Parathyroid adenoma (tissue), 2 donors: ENCODE measurements at regions not wholly inside any gene's neighbourhood (a gene's known extent, or its start where the extent isn't known, plus 50 kb on each side); places are given as distances from the start of the nearest gene placed in this dataset.
A peak's percentile ranks its signal among the peaks of the same experiment; 100 is the strongest.

Experiments
- H2AFZ ChIP-seq: fragments of 300-600 bp; sonication (generic); one replicate; pipeline ENCODE4 v1.7.0; 2017; ENCODE audit warnings: antibody characterized with exemption, mild to moderate bottlenecking
- H3K27ac ChIP-seq: fragments of 300-600 bp; sonication (generic); one replicate; pipeline ENCODE4 v1.7.0; 2017
- H3K27me3 ChIP-seq: fragments of 300-600 bp; sonication (generic); one replicate; pipeline ENCODE4 v1.7.0; 2017; ENCODE audit warnings: low read length; ENCODE audit not compliant: control insufficient read depth, insufficient read depth
- H3K36me3 ChIP-seq: fragments of 300-600 bp; sonication (generic); one replicate; pipeline ENCODE4 v1.7.0; 2017; ENCODE audit warnings: low read length; ENCODE audit not compliant: control insufficient read depth, insufficient read depth
- H3K4me1 ChIP-seq: fragments of 300-600 bp; sonication (generic); one replicate; pipeline ENCODE4 v1.7.0; 2017; ENCODE audit warnings: control low read depth
- H3K4me2 ChIP-seq: fragments of 300-600 bp; sonication (generic); one replicate; pipeline ENCODE4 v1.7.0; 2017; ENCODE audit warnings: low read length
- H3K4me3 ChIP-seq: fragments of 300-600 bp; sonication (generic); one replicate; pipeline ENCODE4 v1.7.0; 2017; ENCODE audit warnings: low read depth, low read length
- H3K79me2 ChIP-seq: fragments of 300-600 bp; sonication (generic); one replicate; pipeline ENCODE4 v1.7.0; 2017; ENCODE audit warnings: control low read depth
- H3K9ac ChIP-seq: fragments of 300-600 bp; sonication (generic); one replicate; pipeline ENCODE4 v1.7.0; 2017; ENCODE audit warnings: mild to moderate bottlenecking
- H3K9me3 ChIP-seq: fragments of 300-600 bp; sonication (generic); one replicate; pipeline ENCODE4 v1.7.0; 2017; ENCODE audit warnings: low read length; ENCODE audit not compliant: control insufficient read depth
- TF ChIP-seq, protein P1 (sequence below): fragments of 300-600 bp; sonication (generic); IDR thresholded peaks from one replicate; pipeline ENCODE4 v1.7.0; 2017; ENCODE audit warnings: antibody characterized with exemption, mild to moderate bottlenecking
- donor health status: primary hyperparathyroidism.

GRCh38 chr21:43303275-43304178 is 123.4 kb downstream of the SIK1 start:
- H3K4me3 ChIP-seq: no peak overlapping the region
- H3K9me3 ChIP-seq: no peaks in the 10 kb centered on the region
- no peaks in the 10 kb centered on the region for H3K36me3 ChIP-seq
- H3K27me3 ChIP-seq: no peaks in the 10 kb centered on the region
- H3K79me2 ChIP-seq: no peaks in the 10 kb centered on the region
- H3K27ac ChIP-seq: no peak overlapping the region
- H3K4me1 ChIP-seq: peaks cover 6% of the 10 kb centered on the region
- peak overlapping the region; percentile 31 for H3K4me2 ChIP-seq
- TF ChIP-seq, protein P1, sequence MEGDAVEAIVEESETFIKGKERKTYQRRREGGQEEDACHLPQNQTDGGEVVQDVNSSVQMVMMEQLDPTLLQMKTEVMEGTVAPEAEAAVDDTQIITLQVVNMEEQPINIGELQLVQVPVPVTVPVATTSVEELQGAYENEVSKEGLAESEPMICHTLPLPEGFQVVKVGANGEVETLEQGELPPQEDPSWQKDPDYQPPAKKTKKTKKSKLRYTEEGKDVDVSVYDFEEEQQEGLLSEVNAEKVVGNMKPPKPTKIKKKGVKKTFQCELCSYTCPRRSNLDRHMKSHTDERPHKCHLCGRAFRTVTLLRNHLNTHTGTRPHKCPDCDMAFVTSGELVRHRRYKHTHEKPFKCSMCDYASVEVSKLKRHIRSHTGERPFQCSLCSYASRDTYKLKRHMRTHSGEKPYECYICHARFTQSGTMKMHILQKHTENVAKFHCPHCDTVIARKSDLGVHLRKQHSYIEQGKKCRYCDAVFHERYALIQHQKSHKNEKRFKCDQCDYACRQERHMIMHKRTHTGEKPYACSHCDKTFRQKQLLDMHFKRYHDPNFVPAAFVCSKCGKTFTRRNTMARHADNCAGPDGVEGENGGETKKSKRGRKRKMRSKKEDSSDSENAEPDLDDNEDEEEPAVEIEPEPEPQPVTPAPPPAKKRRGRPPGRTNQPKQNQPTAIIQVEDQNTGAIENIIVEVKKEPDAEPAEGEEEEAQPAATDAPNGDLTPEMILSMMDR: no peak
- H2AFZ ChIP-seq: peak overlapping the region; percentile 11
- H3K9ac ChIP-seq: no peak overlapping the region

DNA sequence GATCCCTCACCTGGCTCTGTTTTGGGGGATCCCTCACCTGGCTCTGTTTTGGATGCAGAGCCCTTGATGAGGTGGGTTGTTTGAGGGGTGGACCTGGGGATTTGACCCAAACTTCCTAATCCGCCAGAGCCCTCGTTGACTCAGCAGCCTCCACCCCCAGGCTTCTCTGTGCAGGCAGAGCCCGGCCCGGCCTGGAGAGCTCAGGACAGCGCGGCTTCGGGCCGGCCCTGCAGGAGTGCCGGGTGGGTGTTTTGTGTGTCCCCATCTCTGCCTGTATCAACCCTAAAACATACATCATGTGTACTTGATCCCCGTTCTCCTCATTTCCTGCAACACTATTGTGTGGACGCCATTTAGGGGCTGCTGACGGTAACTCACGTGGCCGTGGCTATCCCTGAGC is 124.2 kb downstream of the SIK1 start:
- Histone ChIP-seq H3K27ac (no peak overlapping the region), H3K27me3 (no peaks in the 10 kb centered on the region), H3K4me3 (no peak overlapping the region), H2AFZ (no peak overlapping the region), H3K4me1 (peaks cover 6% of the 10 kb centered on the region), H3K4me2 (no peak overlapping the region), H3K9me3 (no peaks in the 10 kb centered on the region), H3K36me3 (no peaks in the 10 kb centered on the region), H3K9ac (no peak overlapping the region), H3K79me2 (no peaks in the 10 kb centered on the region)
- TF ChIP-seq, protein P1: no peak

GRCh38 chr21:43302062-43302700 is 124.8 kb downstream of the SIK1 start:
- H2AFZ ChIP-seq: no peak overlapping the region
- H3K27ac ChIP-seq: no peak overlapping the region
- H3K4me2 ChIP-seq: no peak overlapping the region
- TF ChIP-seq, protein P1: no peak
- H3K9me3 ChIP-seq: no peaks in the 10 kb centered on the region
- no peak overlapping the region for H3K9ac ChIP-seq
- peaks cover 6% of the 10 kb centered on the region for H3K4me1 ChIP-seq
- H3K36me3 ChIP-seq: no peaks in the 10 kb centered on the region
- H3K4me3 ChIP-seq: no peak overlapping the region
- H3K27me3 ChIP-seq: no peaks in the 10 kb centered on the region
- H3K79me2 ChIP-seq: no peaks in the 10 kb centered on the region

DNA sequence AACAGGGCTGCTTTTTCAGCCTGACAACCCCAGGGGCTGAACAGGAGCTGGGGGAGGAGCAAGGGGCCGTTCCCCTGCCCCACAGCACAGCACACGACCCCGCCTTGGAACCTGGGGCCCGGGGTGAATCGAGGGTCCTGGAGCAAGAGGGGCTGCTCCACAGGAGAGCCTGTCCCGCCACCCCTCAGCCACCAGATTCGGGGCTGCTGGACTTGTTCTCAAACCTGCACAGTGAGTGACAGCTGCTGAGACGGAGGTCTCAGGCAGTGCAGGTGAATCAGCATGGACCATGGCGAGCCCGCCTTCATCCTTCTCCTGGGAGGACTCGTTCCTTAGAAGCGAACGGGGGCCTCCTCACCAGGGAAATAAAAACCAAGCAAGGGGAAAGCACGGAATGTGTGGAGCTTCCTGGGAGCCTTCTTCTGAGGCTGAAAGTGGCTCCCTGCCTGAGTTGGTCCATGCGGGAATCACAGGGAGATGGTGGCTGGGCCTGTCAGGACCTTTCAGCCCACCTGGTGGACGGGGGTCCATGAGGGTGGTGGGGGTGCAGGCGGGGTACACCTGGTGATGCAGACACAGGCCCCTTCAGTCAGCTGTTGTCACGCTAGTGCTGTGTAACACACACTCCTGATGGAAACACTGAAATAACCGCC is 125.4 kb downstream of the SIK1 start:
- H3K4me1 ChIP-seq: peaks cover 6% of the 10 kb centered on the region
- H2AFZ ChIP-seq: no peak overlapping the region
- TF ChIP-seq, protein P1: no peak
- no peak overlapping the region for H3K9ac ChIP-seq
- no peaks in the 10 kb centered on the region for H3K27me3 ChIP-seq
- no peaks in the 10 kb centered on the region for H3K9me3 ChIP-seq
- H3K4me2 ChIP-seq: no peak overlapping the region
- H3K36me3 ChIP-seq: no peaks in the 10 kb centered on the region
- no peaks in the 10 kb centered on the region for H3K79me2 ChIP-seq
- no peak overlapping the region for H3K4me3 ChIP-seq
- H3K27ac ChIP-seq: no peak overlapping the region
